ENCODE measurements at regions not wholly inside any gene's neighbourhood (a gene's known extent, or its start where the extent isn't known, plus 50 kb on each side); places are given as distances from the start of the nearest gene placed in this dataset.

DNA sequence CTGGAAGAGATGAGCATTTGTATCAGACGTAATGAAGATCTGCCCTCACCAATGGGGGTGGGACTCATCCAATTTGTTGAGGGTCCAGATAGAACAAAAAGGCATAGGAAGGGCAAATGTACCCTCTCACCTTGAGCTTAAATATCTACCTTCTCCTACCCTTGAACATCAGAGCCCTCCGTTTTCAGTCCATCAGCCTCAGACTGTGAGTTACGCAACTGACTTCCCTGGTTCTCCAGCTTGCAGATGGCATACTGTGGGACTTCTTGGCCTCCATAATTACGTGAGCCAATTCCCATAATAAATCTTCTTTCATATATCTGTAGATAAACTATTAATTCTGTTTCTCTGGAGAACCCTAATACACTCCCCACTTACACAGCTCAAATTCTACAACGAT, 56.5 kb upstream of the GUCY1A1 start:
- TF ChIP-seq, protein P1, sequence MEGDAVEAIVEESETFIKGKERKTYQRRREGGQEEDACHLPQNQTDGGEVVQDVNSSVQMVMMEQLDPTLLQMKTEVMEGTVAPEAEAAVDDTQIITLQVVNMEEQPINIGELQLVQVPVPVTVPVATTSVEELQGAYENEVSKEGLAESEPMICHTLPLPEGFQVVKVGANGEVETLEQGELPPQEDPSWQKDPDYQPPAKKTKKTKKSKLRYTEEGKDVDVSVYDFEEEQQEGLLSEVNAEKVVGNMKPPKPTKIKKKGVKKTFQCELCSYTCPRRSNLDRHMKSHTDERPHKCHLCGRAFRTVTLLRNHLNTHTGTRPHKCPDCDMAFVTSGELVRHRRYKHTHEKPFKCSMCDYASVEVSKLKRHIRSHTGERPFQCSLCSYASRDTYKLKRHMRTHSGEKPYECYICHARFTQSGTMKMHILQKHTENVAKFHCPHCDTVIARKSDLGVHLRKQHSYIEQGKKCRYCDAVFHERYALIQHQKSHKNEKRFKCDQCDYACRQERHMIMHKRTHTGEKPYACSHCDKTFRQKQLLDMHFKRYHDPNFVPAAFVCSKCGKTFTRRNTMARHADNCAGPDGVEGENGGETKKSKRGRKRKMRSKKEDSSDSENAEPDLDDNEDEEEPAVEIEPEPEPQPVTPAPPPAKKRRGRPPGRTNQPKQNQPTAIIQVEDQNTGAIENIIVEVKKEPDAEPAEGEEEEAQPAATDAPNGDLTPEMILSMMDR (IDR thresholded peaks at IDR 0.05; ENCODE audit: insufficient read depth, low read length, severe bottlenecking) = no peak
- DNase-seq (ENCODE audit: low read depth) (no peak), FAIRE-seq (no peak)
- Histone ChIP-seq H3K27me3 (ENCODE audit: control insufficient read depth, insufficient read depth, low read length) (no peaks in the 10 kb centered on the region), H3K4me3 (ENCODE audit: low read depth, low read length) (no peak overlapping the region), H3K36me3 (ENCODE audit: control insufficient read depth, insufficient read depth, low read length) (no peaks in the 10 kb centered on the region)

DNA sequence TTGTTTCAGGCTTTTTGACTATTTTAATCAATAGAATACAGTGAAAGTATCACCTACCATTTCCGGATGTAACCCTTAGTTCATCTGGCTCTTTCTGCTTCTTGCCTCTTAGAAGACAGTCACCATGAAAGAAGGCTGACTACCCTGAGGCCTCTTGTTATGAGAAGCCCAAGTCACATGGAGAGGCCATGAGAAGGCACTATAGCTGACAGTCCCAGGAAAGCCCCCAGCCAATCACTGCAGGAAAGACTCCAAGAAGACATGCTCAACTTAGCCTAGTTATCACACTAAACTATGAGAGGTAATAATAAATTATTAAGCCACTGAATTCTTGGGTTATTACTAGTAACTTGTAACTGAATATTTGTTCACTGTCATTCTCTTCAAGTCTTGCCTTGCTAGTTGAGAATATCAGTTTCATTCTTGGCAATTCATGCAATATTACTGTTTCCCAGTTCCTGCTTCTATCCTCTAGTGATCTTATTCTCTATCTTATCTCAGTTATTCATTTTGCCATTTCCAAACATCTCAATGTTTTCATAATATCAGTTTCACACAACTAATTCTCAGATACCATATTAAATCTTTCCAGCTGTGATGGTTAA, 57.1 kb upstream of the GUCY1A1 start:
- DNase-seq (ENCODE audit: low read depth) (peak; percentile 27), FAIRE-seq (no peak)
- TF ChIP-seq, protein P1 (IDR thresholded peaks at IDR 0.05; ENCODE audit: insufficient read depth, low read length, severe bottlenecking) = no peak
- no peak overlapping the region for H3K4me3 ChIP-seq (ENCODE audit: low read depth, low read length)
- H3K36me3 ChIP-seq (ENCODE audit: control insufficient read depth, insufficient read depth, low read length) = no peaks in the 10 kb centered on the region
- no peaks in the 10 kb centered on the region for H3K27me3 ChIP-seq (ENCODE audit: control insufficient read depth, insufficient read depth, low read length)

DNA sequence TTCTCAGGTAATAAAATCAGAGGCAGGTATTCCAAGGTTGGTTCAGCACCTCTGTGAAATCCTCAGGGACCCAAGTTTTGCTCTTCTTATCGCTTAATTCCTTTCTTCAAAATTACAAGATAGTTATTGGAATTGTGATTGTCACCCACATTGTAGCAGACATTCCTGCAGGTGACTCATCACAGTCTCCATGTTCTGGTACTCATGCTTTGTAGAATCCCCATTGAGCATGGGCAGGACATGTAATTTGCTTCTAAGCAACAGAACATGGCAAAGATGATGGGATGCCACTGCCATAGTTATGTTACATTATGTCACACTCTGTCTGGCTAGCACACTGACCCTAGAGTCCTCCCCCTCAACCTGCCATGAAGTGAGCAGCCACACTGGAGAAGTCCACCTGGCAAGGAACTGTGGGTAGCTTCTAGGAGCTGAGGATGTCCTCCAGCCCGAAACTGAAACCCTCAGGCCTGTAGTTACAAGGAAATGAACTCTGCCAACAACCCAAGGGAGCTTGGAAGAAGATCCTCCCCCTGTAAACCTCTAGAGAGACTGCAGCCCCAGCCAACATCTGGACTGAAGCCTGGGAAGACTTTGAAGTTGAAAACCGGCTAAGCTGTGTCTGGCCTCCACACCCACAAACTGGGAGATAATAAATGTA, 58.3 kb upstream of the GUCY1A1 start:
- no peak for FAIRE-seq
- Histone ChIP-seq H3K27me3 (ENCODE audit: control insufficient read depth, insufficient read depth, low read length) (no peaks in the 10 kb centered on the region), H3K36me3 (ENCODE audit: control insufficient read depth, insufficient read depth, low read length) (no peaks in the 10 kb centered on the region), H3K4me3 (ENCODE audit: low read depth, low read length) (no peak overlapping the region)
- peak; percentile 7 for DNase-seq (ENCODE audit: low read depth)
- TF ChIP-seq, protein P1 (IDR thresholded peaks at IDR 0.05; ENCODE audit: insufficient read depth, low read length, severe bottlenecking) = no peak

DNA sequence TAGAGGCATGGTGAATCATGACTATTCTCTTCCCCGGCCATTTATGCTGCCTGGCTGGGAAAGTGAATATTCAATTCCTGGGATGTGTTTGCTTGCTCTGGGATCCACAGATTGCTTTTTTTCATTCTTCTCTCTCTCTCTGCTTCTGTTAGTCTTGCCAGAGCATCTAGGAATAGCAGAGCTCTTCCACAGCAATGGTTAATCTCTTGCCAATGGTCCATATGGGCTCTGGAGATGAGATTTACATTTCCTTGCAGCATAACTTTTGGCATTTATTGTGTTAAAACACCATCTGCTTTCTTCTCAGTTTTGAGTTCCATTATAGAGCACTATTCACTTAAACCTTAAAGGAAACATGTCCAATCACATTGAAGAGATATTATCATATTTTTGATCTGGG, 59.2 kb upstream of the GUCY1A1 start:
- DNase-seq (ENCODE audit: low read depth) = no peak
- H3K36me3 ChIP-seq (ENCODE audit: control insufficient read depth, insufficient read depth, low read length) = no peaks in the 10 kb centered on the region
- FAIRE-seq = no peak
- TF ChIP-seq, protein P1 (IDR thresholded peaks at IDR 0.05; ENCODE audit: insufficient read depth, low read length, severe bottlenecking) = no peak
- no peaks in the 10 kb centered on the region for H3K27me3 ChIP-seq (ENCODE audit: control insufficient read depth, insufficient read depth, low read length)
- H3K4me3 ChIP-seq (ENCODE audit: low read depth, low read length) = no peak overlapping the region

DNA sequence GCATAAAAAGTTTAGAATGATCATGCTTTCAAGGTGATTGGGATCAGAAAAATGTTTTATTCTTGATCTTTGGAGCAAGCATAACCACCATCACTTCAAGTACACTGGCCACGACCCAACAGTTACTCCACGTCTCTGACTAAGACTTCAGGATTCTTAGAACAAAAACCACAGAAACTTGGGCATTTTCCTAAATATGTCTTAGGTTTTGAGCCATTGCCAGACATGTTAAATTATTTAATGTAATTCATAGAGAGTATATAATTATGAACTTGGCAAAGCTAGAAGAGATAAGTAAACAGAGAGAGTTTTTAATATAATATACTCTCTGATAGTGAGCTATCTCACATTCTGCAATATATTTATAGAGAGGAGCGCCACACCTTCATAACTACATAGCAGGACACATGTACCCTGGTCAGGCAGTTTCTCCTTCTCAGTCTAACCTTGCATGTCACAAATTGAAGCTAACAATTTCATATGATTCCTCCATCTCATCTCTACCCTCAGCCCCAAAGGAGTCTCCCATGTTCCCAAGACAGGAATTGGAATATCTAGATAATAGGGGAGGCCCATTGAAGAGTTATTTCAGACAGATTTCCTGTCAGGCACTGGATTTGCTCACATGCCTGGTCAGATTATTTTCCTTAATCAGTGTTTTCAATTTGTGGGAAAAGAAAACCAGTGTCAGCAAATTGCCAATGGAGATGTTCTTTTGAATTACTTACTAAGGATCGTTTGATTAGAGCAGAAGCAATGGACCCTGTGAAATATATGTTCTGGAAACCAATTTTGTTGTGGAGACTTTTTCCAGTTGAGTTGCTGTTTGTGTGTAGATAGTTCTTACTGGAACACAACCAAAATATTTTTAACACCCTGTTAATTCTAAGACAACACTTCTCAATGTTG, 61.7 kb upstream of the GUCY1A1 start:
- Histone ChIP-seq H3K36me3 (ENCODE audit: control insufficient read depth, insufficient read depth, low read length) (no peaks in the 10 kb centered on the region), H3K4me3 (ENCODE audit: low read depth, low read length) (no peak overlapping the region), H3K27me3 (ENCODE audit: control insufficient read depth, insufficient read depth, low read length) (no peaks in the 10 kb centered on the region)
- peak; percentile 77 for DNase-seq (ENCODE audit: low read depth)
- TF ChIP-seq, protein P1 (IDR thresholded peaks at IDR 0.05; ENCODE audit: insufficient read depth, low read length, severe bottlenecking) = no peak
- no peak for FAIRE-seq
